Smooth muscle cell (in vitro differentiated cells): ENCODE measurements at regions not wholly inside any gene's neighbourhood (a gene's known extent, or its start where the extent isn't known, plus 50 kb on each side); places are given as distances from the start of the nearest gene placed in this dataset.
"Not testable (repeated sequence)": the region's sequence is repeated elsewhere in the genome, so short reads cannot be mapped to it uniquely, and the experiment has no call there.

Experiments
- DNase-seq: peaks from one replicate; lab custom pipeline; 2025; ENCODE audit not compliant: unreplicated experiment; lab: John Stamatoyannopoulos, UW
- H2AFZ ChIP-seq: fragments of 200-600 bp; sonication (generic); 2 replicates; pipeline ENCODE4 v1.6.0; 2016; ENCODE audit warnings: antibody characterized with exemption, low read depth, mild to moderate bottlenecking
- H3F3A ChIP-seq: fragments of 200-600 bp; sonication (generic); 2 replicates; pipeline ENCODE4 v1.6.0; 2017; ENCODE audit warnings: antibody characterized with exemption, low read depth
- H3K27ac ChIP-seq: fragments of 200-600 bp; sonication (generic); 2 replicates; pipeline ENCODE4 v1.5.1; 2016; ENCODE audit warnings: low read depth, mild to moderate bottlenecking
- H3K27me3 ChIP-seq: fragments of 200-600 bp; sonication (generic); 2 replicates; pipeline ENCODE4 v1.6.1; 2016; ENCODE audit warnings: low read depth, mild to moderate bottlenecking
- H3K36me3 ChIP-seq: fragments of 200-600 bp; sonication (generic); 2 replicates; pipeline ENCODE4 v1.5.1; 2016; ENCODE audit warnings: low read depth
- H3K4me1 ChIP-seq: fragments of 200-600 bp; sonication (generic); 2 replicates; pipeline ENCODE4 v1.5.1; 2016; ENCODE audit warnings: low read depth
- H3K4me2 ChIP-seq: fragments of 200-600 bp; sonication (generic); 2 replicates; pipeline ENCODE4 v1.6.0; 2016; ENCODE audit warnings: mild to moderate bottlenecking
- H3K4me3 ChIP-seq: fragments of 200-600 bp; sonication (generic); 2 replicates; pipeline ENCODE4 v1.5.1; 2016; ENCODE audit warnings: mild to moderate bottlenecking
- H3K79me2 ChIP-seq: fragments of 200-600 bp; sonication (generic); 2 replicates; pipeline ENCODE4 v1.6.0; 2016; ENCODE audit warnings: low read depth, mild to moderate bottlenecking
- H3K9ac ChIP-seq: fragments of 200-600 bp; sonication (generic); 2 replicates; pipeline ENCODE4 v1.6.0; 2016; ENCODE audit warnings: low read depth
- H3K9me3 ChIP-seq: fragments of 200-600 bp; sonication (generic); replicated peaks from 2 replicates; pipeline ENCODE4 v1.5.1; 2016; ENCODE audit warnings: low read depth
- H4K20me1 ChIP-seq: fragments of 200-600 bp; sonication (generic); 2 replicates; pipeline ENCODE4 v1.6.0; 2016; ENCODE audit warnings: low read depth
- CTCF ChIP-seq: fragments of 200-600 bp; sonication (generic); IDR thresholded peaks from 2 replicates; pipeline ENCODE4 v1.5.1; 2017; ENCODE audit warnings: borderline replicate concordance, mild to moderate bottlenecking, antibody characterized with exemption; ENCODE audit not compliant: insufficient read depth, poor library complexity, severe bottlenecking
- WGBS: methylation state at CpG from one replicate; pipeline ENCODE4 v1.1.7; 2016; ENCODE audit warnings: low lambda C conversion rate; 5-methylcytosine and 5-hydroxymethylcytosine counted together

- Histone ChIP-seq H3K9ac (no peak overlapping the region), H3K4me3 (no peak overlapping the region), H2AFZ (no peak overlapping the region), H3K36me3 (no peaks in the 10 kb centered on the region), H4K20me1 (no peaks in the 10 kb centered on the region), H3K79me2 (no peaks in the 10 kb centered on the region), H3K27ac (no peak overlapping the region), H3F3A (no peaks in the 10 kb centered on the region), H3K4me1 (no peaks in the 10 kb centered on the region), H3K27me3 (peaks cover 20% of the 10 kb centered on the region), H3K4me2 (no peak overlapping the region), H3K9me3 (no peaks in the 10 kb centered on the region)
- DNase-seq = no peak
- 78% methylated on average over 16 of the region's 16 CpGs for WGBS
- no peak for TF ChIP-seq CTCF
Observed at GRCh38 chr17:34076743-34077631, 178.1 kb upstream of the CCL2 start.

GRCh38 chr17:34081269-34081668 lies 173.8 kb upstream of the CCL2 start:
- Histone ChIP-seq H3K79me2 (no peaks in the 10 kb centered on the region), H3K4me2 (no peak overlapping the region), H3K36me3 (no peaks in the 10 kb centered on the region), H3F3A (no peaks in the 10 kb centered on the region), H4K20me1 (no peaks in the 10 kb centered on the region), H3K27me3 (peaks cover 20% of the 10 kb centered on the region), H3K9ac (no peak overlapping the region), H3K4me3 (no peak overlapping the region), H2AFZ (no peak overlapping the region), H3K9me3 (no peaks in the 10 kb centered on the region), H3K27ac (no peak overlapping the region), H3K4me1 (no peaks in the 10 kb centered on the region)
- DNase-seq = no peak
- 51% methylated on average over 3 of the region's 3 CpGs for WGBS
- TF ChIP-seq CTCF = peak; percentile 42

DNA sequence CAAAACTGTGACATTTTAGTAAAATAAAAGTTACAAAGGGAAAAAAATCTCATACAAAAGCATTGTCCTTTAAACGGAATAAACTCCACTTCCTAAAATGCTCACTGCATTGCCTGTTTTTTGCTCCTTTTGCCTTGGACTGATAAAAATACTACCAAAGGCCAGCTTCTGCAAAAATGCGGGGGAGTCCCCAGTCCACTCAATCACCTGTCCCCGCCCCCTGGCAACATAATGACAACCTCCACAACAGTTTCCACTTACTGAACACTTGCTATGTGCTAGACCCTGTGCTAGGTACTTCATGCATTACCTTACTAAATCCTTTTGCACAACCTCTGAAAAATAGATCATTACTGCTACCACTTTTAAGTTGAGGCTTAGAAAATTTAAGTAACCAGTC lies 172.7 kb upstream of the CCL2 start:
- H2AFZ ChIP-seq = no peak overlapping the region
- H3K9ac ChIP-seq = no peak overlapping the region
- no peaks in the 10 kb centered on the region for H4K20me1 ChIP-seq
- H3K27ac ChIP-seq = no peak overlapping the region
- WGBS = 93% methylated on average over 3 of the region's 3 CpGs
- no peaks in the 10 kb centered on the region for H3K4me1 ChIP-seq
- no peaks in the 10 kb centered on the region for H3F3A ChIP-seq
- H3K36me3 ChIP-seq = no peaks in the 10 kb centered on the region
- H3K9me3 ChIP-seq = no peaks in the 10 kb centered on the region
- H3K27me3 ChIP-seq = peaks cover 14% of the 10 kb centered on the region
- no peak for DNase-seq
- no peaks in the 10 kb centered on the region for H3K79me2 ChIP-seq
- H3K4me3 ChIP-seq = no peak overlapping the region
- no peak for TF ChIP-seq CTCF
- no peak overlapping the region for H3K4me2 ChIP-seq

DNA sequence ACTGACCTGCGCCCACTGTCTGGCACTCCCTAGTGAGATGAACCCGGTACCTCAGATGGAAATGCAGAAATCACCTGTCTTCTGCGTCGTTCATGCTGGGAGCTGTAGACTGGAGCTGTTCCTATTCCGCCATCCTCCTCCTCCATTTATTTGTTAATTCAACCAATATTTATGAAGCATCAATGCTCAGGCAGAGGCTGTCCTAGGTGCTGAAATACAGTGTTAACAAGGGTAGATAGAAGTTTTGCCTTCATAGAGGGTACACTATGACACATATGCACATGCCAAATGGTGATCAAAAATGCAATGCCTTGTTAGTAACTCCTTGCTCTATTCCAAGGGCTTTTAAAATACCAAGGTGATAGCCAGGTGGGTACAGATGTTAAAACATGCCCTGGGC lies 166.0 kb upstream of the CCL2 start:
- not testable (repeated sequence) for H3K4me3 ChIP-seq, H3K36me3 ChIP-seq, H4K20me1 ChIP-seq, H3K79me2 ChIP-seq, H3K9ac ChIP-seq, H3K9me3 ChIP-seq, H2AFZ ChIP-seq, H3K27me3 ChIP-seq, DNase-seq, H3K4me2 ChIP-seq, H3K4me1 ChIP-seq, H3K27ac ChIP-seq, H3F3A ChIP-seq
- WGBS = 94% methylated on average over 5 of the region's 5 CpGs
